ENCODE measurements at regions not wholly inside any gene's neighbourhood (a gene's known extent, or its start where the extent isn't known, plus 50 kb on each side); places are given as distances from the start of the nearest gene placed in this dataset.

DNA sequence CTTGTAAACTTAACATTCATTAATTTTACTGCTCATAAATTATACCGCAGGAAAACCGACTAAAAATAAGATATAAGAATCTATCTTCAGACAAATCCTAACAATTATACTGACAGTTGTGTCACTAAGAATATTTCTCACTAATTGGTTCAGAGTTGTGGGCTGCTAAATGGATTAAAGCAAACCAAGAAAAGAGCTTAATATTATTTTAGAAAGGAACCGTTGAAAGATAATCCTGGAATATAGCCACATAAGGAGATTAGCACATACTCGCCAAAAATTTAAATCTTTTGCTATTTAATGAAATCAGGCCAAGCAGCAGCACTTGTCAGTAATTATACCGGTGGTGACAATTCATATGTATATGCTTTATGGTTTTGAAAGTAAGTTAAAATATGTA lies 132.8 kb downstream of the SLIT2 start:
- TF ChIP-seq, protein P1, sequence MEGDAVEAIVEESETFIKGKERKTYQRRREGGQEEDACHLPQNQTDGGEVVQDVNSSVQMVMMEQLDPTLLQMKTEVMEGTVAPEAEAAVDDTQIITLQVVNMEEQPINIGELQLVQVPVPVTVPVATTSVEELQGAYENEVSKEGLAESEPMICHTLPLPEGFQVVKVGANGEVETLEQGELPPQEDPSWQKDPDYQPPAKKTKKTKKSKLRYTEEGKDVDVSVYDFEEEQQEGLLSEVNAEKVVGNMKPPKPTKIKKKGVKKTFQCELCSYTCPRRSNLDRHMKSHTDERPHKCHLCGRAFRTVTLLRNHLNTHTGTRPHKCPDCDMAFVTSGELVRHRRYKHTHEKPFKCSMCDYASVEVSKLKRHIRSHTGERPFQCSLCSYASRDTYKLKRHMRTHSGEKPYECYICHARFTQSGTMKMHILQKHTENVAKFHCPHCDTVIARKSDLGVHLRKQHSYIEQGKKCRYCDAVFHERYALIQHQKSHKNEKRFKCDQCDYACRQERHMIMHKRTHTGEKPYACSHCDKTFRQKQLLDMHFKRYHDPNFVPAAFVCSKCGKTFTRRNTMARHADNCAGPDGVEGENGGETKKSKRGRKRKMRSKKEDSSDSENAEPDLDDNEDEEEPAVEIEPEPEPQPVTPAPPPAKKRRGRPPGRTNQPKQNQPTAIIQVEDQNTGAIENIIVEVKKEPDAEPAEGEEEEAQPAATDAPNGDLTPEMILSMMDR (conservative IDR thresholded peaks at IDR 0.05): no peak
- H3K27ac ChIP-seq: no peak overlapping the region

DNA sequence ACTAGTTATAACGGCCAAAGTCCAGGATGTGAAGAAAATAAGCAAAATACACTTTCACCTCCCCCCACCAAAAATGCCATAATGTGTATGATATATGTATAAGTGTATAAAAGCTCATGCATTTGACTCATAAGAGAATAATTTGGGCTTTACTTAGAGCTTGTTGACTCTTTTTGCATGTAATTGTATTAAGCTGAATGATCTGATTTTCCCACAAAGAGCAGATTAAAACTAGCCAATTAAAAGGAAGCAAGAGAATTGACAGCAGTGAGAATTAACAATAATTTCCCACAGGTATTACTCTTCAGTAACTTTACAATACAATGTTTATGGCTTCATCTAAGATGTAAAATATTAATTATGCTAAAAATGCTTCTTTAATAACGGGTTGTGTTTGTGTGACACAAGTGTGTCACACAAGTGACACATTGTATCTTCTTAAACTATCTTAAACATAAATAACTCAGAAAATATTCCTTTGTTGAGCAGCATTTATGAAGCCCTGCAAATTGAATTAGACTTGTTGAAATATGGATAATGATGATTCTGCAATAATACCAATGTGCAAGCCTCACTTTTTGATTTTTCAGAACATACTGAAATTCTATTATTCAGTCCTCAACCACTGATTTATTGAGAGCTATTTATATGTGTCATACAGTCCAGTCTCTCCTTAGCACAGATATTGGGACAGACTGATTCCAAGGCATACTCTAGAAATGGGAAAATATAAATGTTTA lies 134.5 kb downstream of the SLIT2 start:
- H3K27ac ChIP-seq: no peak overlapping the region
- TF ChIP-seq, protein P1 (conservative IDR thresholded peaks at IDR 0.05): no peak

DNA sequence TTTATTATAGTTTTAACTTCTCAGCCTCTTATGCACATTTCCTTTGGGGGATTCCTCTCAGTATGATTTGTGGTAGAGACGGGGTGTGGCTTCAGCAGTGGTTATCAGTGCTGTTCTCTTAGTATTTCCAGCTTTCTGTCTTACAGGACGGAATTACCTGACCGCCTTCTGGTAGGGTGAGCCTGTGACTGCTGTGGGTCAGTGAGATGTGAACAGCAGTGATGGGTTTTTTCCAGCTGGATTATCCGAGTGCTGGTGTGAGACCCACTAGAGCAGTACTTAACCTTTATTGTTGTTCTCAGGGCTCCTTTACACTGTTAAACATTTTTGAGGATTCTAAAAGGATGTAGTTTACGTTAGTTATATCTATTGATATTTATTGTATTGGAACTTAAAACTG lies 135.2 kb downstream of the SLIT2 start:
- TF ChIP-seq, protein P1 (conservative IDR thresholded peaks at IDR 0.05): no peak
- no peak overlapping the region for H3K27ac ChIP-seq

DNA sequence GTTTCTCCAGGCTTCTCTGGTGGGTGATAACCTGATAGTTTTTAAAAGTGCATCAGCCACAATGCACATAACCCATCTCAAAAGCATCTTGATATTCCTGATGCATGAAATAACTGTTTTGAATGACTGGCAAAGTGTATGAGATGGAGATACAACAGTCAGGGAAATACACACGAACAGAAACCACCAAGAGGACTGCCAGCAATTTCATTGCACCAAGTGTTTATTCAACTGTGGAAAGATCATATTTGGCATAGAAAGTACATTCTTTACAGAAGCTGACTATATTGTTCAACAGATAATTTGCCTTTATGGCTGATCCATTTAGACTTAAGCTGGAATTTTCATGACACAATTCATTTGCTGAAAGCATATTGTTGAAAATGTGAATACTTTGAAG lies 139.5 kb downstream of the SLIT2 start:
- no peak overlapping the region for H3K27ac ChIP-seq
- TF ChIP-seq, protein P1 (conservative IDR thresholded peaks at IDR 0.05): no peak

DNA sequence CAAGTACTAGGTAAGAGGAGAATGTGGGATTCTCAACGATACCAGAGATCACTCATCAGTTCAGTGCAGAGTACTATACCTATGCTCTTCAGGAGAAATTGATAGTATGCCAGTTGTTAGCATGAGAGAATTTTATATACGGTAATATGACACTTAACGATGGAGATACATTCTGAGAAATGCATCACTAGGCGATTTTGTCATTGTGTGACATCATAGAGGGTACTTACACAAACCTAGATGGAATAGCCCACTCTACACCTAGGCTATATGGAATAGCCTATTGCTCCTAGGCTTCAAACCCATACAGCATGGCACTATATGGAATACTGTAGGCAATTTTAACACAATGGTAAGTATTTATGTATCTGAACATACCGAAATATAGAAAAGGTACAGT lies 140.2 kb downstream of the SLIT2 start:
- H3K27ac ChIP-seq: no peak overlapping the region
- TF ChIP-seq, protein P1 (conservative IDR thresholded peaks at IDR 0.05): no peak

DNA sequence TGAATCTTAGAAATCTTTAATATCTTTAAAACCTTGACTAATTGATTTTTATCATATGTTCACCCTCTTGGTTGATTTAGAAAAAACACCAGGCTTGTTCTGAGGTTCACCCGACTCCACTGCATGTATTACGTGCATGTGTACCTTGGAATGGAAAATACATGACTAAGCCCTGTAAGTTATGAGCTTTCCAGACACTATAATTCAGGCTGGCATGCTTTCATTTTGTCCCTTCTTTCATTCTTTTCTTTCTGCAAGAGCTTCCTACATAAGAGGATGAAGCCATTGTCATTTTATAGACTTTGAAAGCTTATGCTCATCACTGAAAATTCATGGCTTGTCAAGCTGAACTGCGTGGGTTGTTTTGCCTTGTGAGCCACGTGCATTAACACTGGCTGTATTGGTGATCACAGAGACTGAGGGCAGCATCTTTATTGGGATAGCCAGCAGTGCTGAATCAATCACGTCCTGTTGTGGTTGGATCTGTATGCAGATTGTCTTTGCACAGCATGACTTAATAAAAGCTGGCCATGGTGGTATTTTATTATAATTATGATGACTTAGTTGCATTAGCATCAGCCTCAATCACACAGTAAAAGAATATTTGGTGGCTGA lies 141.9 kb downstream of the SLIT2 start:
- no peak overlapping the region for H3K27ac ChIP-seq
- TF ChIP-seq, protein P1 (conservative IDR thresholded peaks at IDR 0.05): no peak

DNA sequence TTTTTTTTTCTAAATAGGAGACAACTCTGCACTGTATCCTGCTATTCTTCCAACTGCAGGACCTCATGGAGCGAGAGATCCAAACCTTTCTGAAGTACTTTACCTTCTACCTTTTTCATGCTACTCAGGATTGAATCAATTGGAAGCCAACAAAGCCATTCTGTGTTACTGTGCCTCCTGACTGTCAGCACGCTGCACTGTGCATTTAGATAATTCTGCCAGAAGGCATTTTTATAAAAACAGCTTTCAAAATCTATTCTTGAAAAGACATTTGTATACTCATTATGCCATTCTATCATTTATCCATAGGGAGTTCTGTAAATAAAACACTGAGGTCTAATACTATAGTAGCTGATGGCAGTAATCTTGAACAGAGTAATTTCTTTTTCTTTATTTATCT lies 142.8 kb downstream of the SLIT2 start:
- no peak overlapping the region for H3K27ac ChIP-seq
- TF ChIP-seq, protein P1 (conservative IDR thresholded peaks at IDR 0.05): no peak

All from VCaP (cell line).